A673 (cell line): ENCODE measurements at regions not wholly inside any gene's neighbourhood (a gene's known extent, or its start where the extent isn't known, plus 50 kb on each side); places are given as distances from the start of the nearest gene placed in this dataset.

Experiments
- EZH2 ChIP-seq: fragments of 200-600 bp; sonication (generic); IDR thresholded peaks from 2 replicates; pipeline ENCODE4 v1.6.1; 2017; ENCODE audit warnings: borderline replicate concordance, low read depth, mild to moderate bottlenecking, mixed read lengths, antibody characterized with exemption, low read length; ENCODE audit not compliant: poor library complexity, severe bottlenecking
- TF ChIP-seq, protein P1 (sequence below): fragments of 300-800, 200-600 bp; sonication (generic); conservative IDR thresholded peaks from 2 replicates; pipeline ENCODE4 v1.5.1; 2017; ENCODE audit warnings: low read depth, mild to moderate bottlenecking, antibody characterized with exemption, low read length, moderate library complexity, mixed read lengths

DNA sequence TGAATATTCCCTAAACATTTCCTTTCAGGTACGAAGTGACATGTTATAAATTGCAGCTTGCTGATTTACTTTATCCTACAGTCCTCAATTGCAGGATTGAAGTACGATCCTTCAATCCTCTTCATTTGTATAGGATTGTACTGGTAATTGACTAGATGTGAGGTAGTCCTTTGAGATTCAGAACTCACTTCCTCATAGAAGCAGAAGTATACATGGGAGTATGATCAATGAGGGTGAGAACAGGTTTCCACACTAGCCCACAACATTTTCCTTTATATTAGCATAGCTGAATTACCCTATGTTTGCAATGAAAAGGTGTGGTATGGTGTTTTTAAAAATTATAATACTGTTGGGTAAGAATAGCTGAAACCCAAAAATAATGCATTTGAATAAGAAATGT lies 160.0 kb upstream of the UMPS start:
- TF ChIP-seq, protein P1, sequence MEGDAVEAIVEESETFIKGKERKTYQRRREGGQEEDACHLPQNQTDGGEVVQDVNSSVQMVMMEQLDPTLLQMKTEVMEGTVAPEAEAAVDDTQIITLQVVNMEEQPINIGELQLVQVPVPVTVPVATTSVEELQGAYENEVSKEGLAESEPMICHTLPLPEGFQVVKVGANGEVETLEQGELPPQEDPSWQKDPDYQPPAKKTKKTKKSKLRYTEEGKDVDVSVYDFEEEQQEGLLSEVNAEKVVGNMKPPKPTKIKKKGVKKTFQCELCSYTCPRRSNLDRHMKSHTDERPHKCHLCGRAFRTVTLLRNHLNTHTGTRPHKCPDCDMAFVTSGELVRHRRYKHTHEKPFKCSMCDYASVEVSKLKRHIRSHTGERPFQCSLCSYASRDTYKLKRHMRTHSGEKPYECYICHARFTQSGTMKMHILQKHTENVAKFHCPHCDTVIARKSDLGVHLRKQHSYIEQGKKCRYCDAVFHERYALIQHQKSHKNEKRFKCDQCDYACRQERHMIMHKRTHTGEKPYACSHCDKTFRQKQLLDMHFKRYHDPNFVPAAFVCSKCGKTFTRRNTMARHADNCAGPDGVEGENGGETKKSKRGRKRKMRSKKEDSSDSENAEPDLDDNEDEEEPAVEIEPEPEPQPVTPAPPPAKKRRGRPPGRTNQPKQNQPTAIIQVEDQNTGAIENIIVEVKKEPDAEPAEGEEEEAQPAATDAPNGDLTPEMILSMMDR, result no peak
- TF ChIP-seq EZH2, result no peak
